Endodermal cell (in vitro differentiated cells): ENCODE measurements at regions not wholly inside any gene's neighbourhood (a gene's known extent, or its start where the extent isn't known, plus 50 kb on each side); places are given as distances from the start of the nearest gene placed in this dataset.
"Not testable (repeated sequence)": the region's sequence is repeated elsewhere in the genome, so short reads cannot be mapped to it uniquely, and the experiment has no call there.

Experiments used
- DNase-seq: peaks from one replicate; pipeline ENCODE4 v3.0.0-alpha.2; 2017
- H3K27ac ChIP-seq: 2 replicates; pipeline ENCODE4 v1.5.1; 2013; ENCODE audit warnings: mild to moderate bottlenecking, low read depth, low read length, moderate library complexity
- H3K27me3 ChIP-seq: 2 replicates; pipeline ENCODE4 v1.6.1; 2013; ENCODE audit warnings: mild to moderate bottlenecking, low read length, moderate library complexity; ENCODE audit not compliant: insufficient read depth, control insufficient read depth, poor library complexity, severe bottlenecking
- H3K36me3 ChIP-seq: 2 replicates; pipeline ENCODE4 v1.7.0; 2013; ENCODE audit warnings: mild to moderate bottlenecking, low read length, moderate library complexity; ENCODE audit not compliant: control insufficient read depth, insufficient read depth
- H3K4me1 ChIP-seq: one replicate; pipeline ENCODE4 v1.7.0; 2013; ENCODE audit warnings: low read length; ENCODE audit not compliant: control insufficient read depth, insufficient read depth
- H3K4me3 ChIP-seq: 2 replicates; pipeline ENCODE4 v1.5.1; 2013; ENCODE audit warnings: mild to moderate bottlenecking, low read length, moderate library complexity
- H3K9ac ChIP-seq: 2 replicates; pipeline ENCODE4 v1.6.1; 2013; ENCODE audit warnings: mild to moderate bottlenecking, low read length, moderate library complexity; ENCODE audit not compliant: poor library complexity, severe bottlenecking; ENCODE audit errors: extremely low read depth
- H3K9me3 ChIP-seq: 2 replicates; pipeline ENCODE4 v1.6.1; 2013; ENCODE audit warnings: mild to moderate bottlenecking, low read length, moderate library complexity; ENCODE audit not compliant: control insufficient read depth
- H3K27ac Mint-ChIP-seq: 2 replicates; pipeline ENCODE4 v1.8.0; 2020; ENCODE audit warnings: mixed read lengths
- H3K27me3 Mint-ChIP-seq: 2 replicates; pipeline ENCODE4 v1.8.0; 2021; ENCODE audit warnings: mild to moderate bottlenecking, mixed read lengths; ENCODE audit not compliant: insufficient read depth
- H3K36me3 Mint-ChIP-seq: 2 replicates; pipeline ENCODE4 v1.8.0; 2020; ENCODE audit warnings: low read depth, mixed read lengths
- H3K4me1 Mint-ChIP-seq: 2 replicates; pipeline ENCODE4 v1.8.0; 2020; ENCODE audit warnings: mixed read lengths
- H3K4me3 Mint-ChIP-seq: 2 replicates; pipeline ENCODE4 v1.8.0; 2020; ENCODE audit warnings: mild to moderate bottlenecking, moderate library complexity, mixed read lengths
- H3K9me3 Mint-ChIP-seq: 2 replicates; pipeline ENCODE4 v1.8.0; 2020; ENCODE audit warnings: mild to moderate bottlenecking, mixed read lengths
- WGBS, 2 experiments: methylation state at CpG; one replicate each; pipeline versions ENCODE4 v1.1.5 to v1.1.7; 2013; ENCODE audit warnings: missing lambda C conversion rate in 2 of 2, mixed read lengths in 1 of 2; ENCODE audit not compliant: insufficient coverage in 1 of 2, insufficient read length in 1 of 2; 5-methylcytosine and 5-hydroxymethylcytosine counted together

- H3K27ac Mint-ChIP-seq, H3K4me3 Mint-ChIP-seq, H3K4me1 ChIP-seq, H3K4me1 Mint-ChIP-seq, H3K9ac ChIP-seq, H3K36me3 ChIP-seq, H3K27me3 ChIP-seq, H3K9me3 ChIP-seq, H3K36me3 Mint-ChIP-seq, H3K27ac ChIP-seq, H3K4me3 ChIP-seq, DNase-seq, H3K27me3 Mint-ChIP-seq: not testable (repeated sequence)
- 72% methylated on average over 6 of the region's 6 CpGs; no CpG with 5 or more reads in 1 of the 2 experiments for WGBS, 2 experiments
- H3K9me3 Mint-ChIP-seq, result peaks cover 46% of the 10 kb centered on the region
Measured at GRCh38 chr21:13514308-13514707, 95.3 kb upstream of the POTED start.

GRCh38 chr21:13515980-13516379 lies 93.6 kb upstream of the POTED start:
- not testable (repeated sequence) for H3K27me3 Mint-ChIP-seq, H3K27ac Mint-ChIP-seq, H3K4me3 Mint-ChIP-seq, H3K27ac ChIP-seq, H3K4me1 ChIP-seq, H3K27me3 ChIP-seq, H3K4me1 Mint-ChIP-seq, H3K36me3 ChIP-seq, H3K9ac ChIP-seq, DNase-seq, H3K36me3 Mint-ChIP-seq, H3K9me3 ChIP-seq, H3K4me3 ChIP-seq
- 80 to 86% methylated on average over 1 to 14 of the region's 14 CpGs for WGBS, 2 experiments
- H3K9me3 Mint-ChIP-seq, result peaks cover 53% of the 10 kb centered on the region

- not testable (repeated sequence) for H3K36me3 ChIP-seq, H3K4me3 ChIP-seq, H3K27ac ChIP-seq, H3K27me3 ChIP-seq, H3K9me3 ChIP-seq, H3K4me1 Mint-ChIP-seq, H3K4me3 Mint-ChIP-seq, H3K36me3 Mint-ChIP-seq, H3K4me1 ChIP-seq, H3K27ac Mint-ChIP-seq, DNase-seq, H3K9ac ChIP-seq, H3K27me3 Mint-ChIP-seq
- 0 to 25% methylated on average over 1 of the region's 3 CpGs for WGBS, 2 experiments
- peaks cover 44% of the 10 kb centered on the region for H3K9me3 Mint-ChIP-seq
Measured at GRCh38 chr21:13519971-13520370, 89.6 kb upstream of the POTED start.

GRCh38 chr21:13525015-13525414 lies 84.6 kb upstream of the POTED start:
- H3K4me1 Mint-ChIP-seq, result not testable (repeated sequence)

GRCh38 chr21:13529082-13529481 lies 80.5 kb upstream of the POTED start:
- H3K27ac ChIP-seq, H3K4me3 ChIP-seq, H3K4me1 ChIP-seq, H3K36me3 ChIP-seq, H3K27me3 Mint-ChIP-seq, H3K4me1 Mint-ChIP-seq, H3K9ac ChIP-seq, DNase-seq, H3K27me3 ChIP-seq, H3K36me3 Mint-ChIP-seq, H3K4me3 Mint-ChIP-seq, H3K27ac Mint-ChIP-seq, H3K9me3 ChIP-seq: not testable (repeated sequence)
- 69% methylated on average over 1 of the region's 1 CpG; no CpG with 5 or more reads in 1 of the 2 experiments for WGBS, 2 experiments
- peaks cover 37% of the 10 kb centered on the region for H3K9me3 Mint-ChIP-seq

More at GRCh38 chr21:13525015-13525414, 84.6 kb upstream of the POTED start:
- not testable (repeated sequence) for H3K9ac ChIP-seq, DNase-seq, H3K27me3 ChIP-seq, H3K4me3 ChIP-seq, H3K4me3 Mint-ChIP-seq, H3K27ac ChIP-seq, H3K4me1 ChIP-seq, H3K27ac Mint-ChIP-seq, H3K36me3 Mint-ChIP-seq, H3K36me3 ChIP-seq, H3K9me3 ChIP-seq, H3K27me3 Mint-ChIP-seq
- H3K9me3 Mint-ChIP-seq, result peaks cover 43% of the 10 kb centered on the region
- 93% methylated on average over 9 of the region's 16 CpGs; no CpG with 5 or more reads in 1 of the 2 experiments for WGBS, 2 experiments

GRCh38 chr21:13529674-13530073 lies 79.9 kb upstream of the POTED start:
- DNase-seq, H3K36me3 Mint-ChIP-seq, H3K9me3 ChIP-seq, H3K4me3 ChIP-seq, H3K27me3 Mint-ChIP-seq, H3K9ac ChIP-seq, H3K36me3 ChIP-seq, H3K4me1 ChIP-seq, H3K4me1 Mint-ChIP-seq, H3K27me3 ChIP-seq, H3K27ac Mint-ChIP-seq, H3K4me3 Mint-ChIP-seq, H3K27ac ChIP-seq: not testable (repeated sequence)
- H3K9me3 Mint-ChIP-seq, result peaks cover 39% of the 10 kb centered on the region
- 65 to 80% methylated on average over 1 to 3 of the region's 3 CpGs for WGBS, 2 experiments

- not testable (repeated sequence) for H3K27me3 ChIP-seq, H3K27ac ChIP-seq, H3K4me1 Mint-ChIP-seq, H3K4me3 Mint-ChIP-seq, H3K36me3 Mint-ChIP-seq, H3K27ac Mint-ChIP-seq, H3K4me1 ChIP-seq, H3K36me3 ChIP-seq, DNase-seq, H3K27me3 Mint-ChIP-seq, H3K9me3 ChIP-seq, H3K9ac ChIP-seq, H3K4me3 ChIP-seq
- peaks cover 44% of the 10 kb centered on the region for H3K9me3 Mint-ChIP-seq
- 60 to 71% methylated on average over 1 of the region's 2 CpGs for WGBS, 2 experiments
Measured at GRCh38 chr21:13530697-13531096, 78.9 kb upstream of the POTED start.
